Stomach (tissue), 4 donors: ENCODE measurements at regions not wholly inside any gene's neighbourhood (a gene's known extent, or its start where the extent isn't known, plus 50 kb on each side); places are given as distances from the start of the nearest gene placed in this dataset.

Experiments used
- POLR2A ChIP-seq, 4 donors: fragments of 450-650 bp; IDR thresholded peaks; one replicate each; pipeline ENCODE4 v1.6.1; 2016; ENCODE audit warnings: antibody characterized with exemption in 4 of 4, control low read depth in 2 of 4, mild to moderate bottlenecking in 1 of 4, moderate library complexity in 1 of 4
- POLR2AphosphoS5 ChIP-seq, 3 donors: sonication (generic); formaldehyde crosslinking; IDR thresholded peaks; one replicate each; pipeline ENCODE4 v1.6.1; 2016; ENCODE audit warnings: antibody characterized with exemption in 3 of 3
- TF ChIP-seq, protein P1 (sequence below), 7 experiments: fragments of 450-650 bp in 4 of 7; fragments of 200-600 bp in 3 of 7; sonication (generic) in 3 of 7; IDR thresholded peaks; one replicate each; pipeline ENCODE4 v1.5.1; 2016 to 2019; ENCODE audit warnings: antibody characterized with exemption in 7 of 7, control low read depth in 2 of 7, mild to moderate bottlenecking in 1 of 7

DNA sequence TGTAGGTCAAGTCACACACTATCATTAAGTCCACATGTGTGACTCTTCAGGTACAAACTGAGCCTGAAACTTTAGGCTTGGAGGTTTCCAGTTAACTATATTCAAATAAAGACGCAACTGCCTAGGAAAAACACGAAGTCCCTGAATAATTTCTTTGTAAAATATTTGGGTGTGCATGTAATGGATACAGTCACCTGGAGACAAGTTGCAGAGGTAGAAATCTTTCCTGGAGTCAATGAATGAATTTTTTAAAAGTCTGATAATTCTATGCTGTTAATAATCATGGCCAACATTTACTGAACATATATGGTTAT, 132.7 kb downstream of the MTX3 start:
- TF ChIP-seq, protein P1, sequence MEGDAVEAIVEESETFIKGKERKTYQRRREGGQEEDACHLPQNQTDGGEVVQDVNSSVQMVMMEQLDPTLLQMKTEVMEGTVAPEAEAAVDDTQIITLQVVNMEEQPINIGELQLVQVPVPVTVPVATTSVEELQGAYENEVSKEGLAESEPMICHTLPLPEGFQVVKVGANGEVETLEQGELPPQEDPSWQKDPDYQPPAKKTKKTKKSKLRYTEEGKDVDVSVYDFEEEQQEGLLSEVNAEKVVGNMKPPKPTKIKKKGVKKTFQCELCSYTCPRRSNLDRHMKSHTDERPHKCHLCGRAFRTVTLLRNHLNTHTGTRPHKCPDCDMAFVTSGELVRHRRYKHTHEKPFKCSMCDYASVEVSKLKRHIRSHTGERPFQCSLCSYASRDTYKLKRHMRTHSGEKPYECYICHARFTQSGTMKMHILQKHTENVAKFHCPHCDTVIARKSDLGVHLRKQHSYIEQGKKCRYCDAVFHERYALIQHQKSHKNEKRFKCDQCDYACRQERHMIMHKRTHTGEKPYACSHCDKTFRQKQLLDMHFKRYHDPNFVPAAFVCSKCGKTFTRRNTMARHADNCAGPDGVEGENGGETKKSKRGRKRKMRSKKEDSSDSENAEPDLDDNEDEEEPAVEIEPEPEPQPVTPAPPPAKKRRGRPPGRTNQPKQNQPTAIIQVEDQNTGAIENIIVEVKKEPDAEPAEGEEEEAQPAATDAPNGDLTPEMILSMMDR (IDR thresholded peaks at IDR 0.05), result peak in 1 of 7 experiments; percentile 9
- no peak for TF ChIP-seq POLR2A (IDR thresholded peaks at IDR 0.05)
- TF ChIP-seq POLR2AphosphoS5 (IDR thresholded peaks at IDR 0.05), result no peak
